ENCODE measurements at regions not wholly inside any gene's neighbourhood (a gene's known extent, or its start where the extent isn't known, plus 50 kb on each side); places are given as distances from the start of the nearest gene placed in this dataset.
"Not testable (repeated sequence)": the region's sequence is repeated elsewhere in the genome, so short reads cannot be mapped to it uniquely, and the experiment has no call there.

GRCh38 chr17:13659051-13659450, 57.3 kb upstream of the HS3ST3A1 start:
- H3K27me3 Mint-ChIP-seq: peaks cover 11 to 35% of the 10 kb centered on the region in 2 donors
- not testable (repeated sequence) for H3K4me1 Mint-ChIP-seq (ENCODE audit: low read depth in 2 of 2); H3K27ac Mint-ChIP-seq; H3K36me3 Mint-ChIP-seq (ENCODE audit: insufficient read depth); ATAC-seq (replicated peaks); H3K4me3 Mint-ChIP-seq; DNase-seq; H3K9me3 Mint-ChIP-seq

GRCh38 chr17:13665872-13666635, 64.3 kb upstream of the HS3ST3A1 start:
- Mint-ChIP-seq H3K4me3 (no peak overlapping the region), H3K36me3 (ENCODE audit: insufficient read depth) (no peaks in the 10 kb centered on the region), H3K9me3 (peaks cover 2 to 10% of the 10 kb centered on the region in 2 donors), H3K27ac (no peak overlapping the region), H3K27me3 (peaks cover 12 to 53% of the 10 kb centered on the region in 2 donors), H3K4me1 (ENCODE audit: low read depth in 2 of 2) (no peaks in the 10 kb centered on the region)
- no peak for ATAC-seq (replicated peaks)
- no peak for DNase-seq

GRCh38 chr17:13671341-13671740, 69.6 kb upstream of the HS3ST3A1 start:
- ATAC-seq (replicated peaks): no peak
- Mint-ChIP-seq H3K4me1 (ENCODE audit: low read depth in 2 of 2) (peaks cover 0 to 2% of the 10 kb centered on the region in 2 donors), H3K27ac (peak overlapping the region in 1 of 2 donors; percentile 25), H3K27me3 (peaks cover 46 to 82% of the 10 kb centered on the region in 2 donors), H3K36me3 (ENCODE audit: insufficient read depth) (no peaks in the 10 kb centered on the region), H3K4me3 (no peak overlapping the region), H3K9me3 (peaks cover 2 to 10% of the 10 kb centered on the region in 2 donors)
- DNase-seq: no peak

- Mint-ChIP-seq H3K4me1 (ENCODE audit: low read depth in 2 of 2) (peaks cover 0 to 2% of the 10 kb centered on the region in 2 donors), H3K27ac (peak overlapping the region in 1 of 2 donors; percentile 25), H3K4me3 (no peak overlapping the region), H3K9me3 (peaks cover 2 to 10% of the 10 kb centered on the region in 2 donors), H3K27me3 (peaks cover 46 to 80% of the 10 kb centered on the region in 2 donors), H3K36me3 (ENCODE audit: insufficient read depth) (no peaks in the 10 kb centered on the region)
- no peak for ATAC-seq (replicated peaks)
- DNase-seq: no peak
Observed at GRCh38 chr17:13671771-13672170, 70.0 kb upstream of the HS3ST3A1 start.

GRCh38 chr17:13678361-13678760, 76.6 kb upstream of the HS3ST3A1 start:
- H3K4me1 Mint-ChIP-seq (ENCODE audit: low read depth in 2 of 2): peaks cover 0 to 1% of the 10 kb centered on the region in 2 donors
- no peaks in the 10 kb centered on the region for H3K9me3 Mint-ChIP-seq
- no peaks in the 10 kb centered on the region for H3K36me3 Mint-ChIP-seq (ENCODE audit: insufficient read depth)
- H3K27me3 Mint-ChIP-seq: peaks cover 30 to 41% of the 10 kb centered on the region in 2 donors
- ATAC-seq (replicated peaks) (no peak), DNase-seq (no peak)
- H3K27ac Mint-ChIP-seq: no peak overlapping the region
- H3K4me3 Mint-ChIP-seq: no peak overlapping the region

GRCh38 chr17:13678841-13679240, 77.1 kb upstream of the HS3ST3A1 start:
- Mint-ChIP-seq H3K27ac (no peak overlapping the region), H3K36me3 (ENCODE audit: insufficient read depth) (no peaks in the 10 kb centered on the region), H3K27me3 (peaks cover 29 to 36% of the 10 kb centered on the region in 2 donors), H3K4me3 (no peak overlapping the region), H3K9me3 (no peaks in the 10 kb centered on the region), H3K4me1 (ENCODE audit: low read depth in 2 of 2) (peaks cover 0 to 1% of the 10 kb centered on the region in 2 donors)
- ATAC-seq (replicated peaks): no peak
- no peak for DNase-seq

- H3K36me3 Mint-ChIP-seq (ENCODE audit: insufficient read depth): no peaks in the 10 kb centered on the region
- H3K27me3 Mint-ChIP-seq: peaks cover 12% of the 10 kb centered on the region in 2 donors
- ATAC-seq (replicated peaks) (no peak), DNase-seq (no peak)
- H3K4me1 Mint-ChIP-seq (ENCODE audit: low read depth in 2 of 2): no peaks in the 10 kb centered on the region
- H3K4me3 Mint-ChIP-seq: no peak overlapping the region
- H3K27ac Mint-ChIP-seq: no peak overlapping the region
- H3K9me3 Mint-ChIP-seq: no peaks in the 10 kb centered on the region
Observed at GRCh38 chr17:13688716-13689115, 87.0 kb upstream of the HS3ST3A1 start.

GRCh38 chr17:13690806-13691205, 89.1 kb upstream of the HS3ST3A1 start:
- H3K27me3 Mint-ChIP-seq: peaks cover 12% of the 10 kb centered on the region in 2 donors
- DNase-seq (no peak), ATAC-seq (replicated peaks) (no peak)
- no peaks in the 10 kb centered on the region for H3K9me3 Mint-ChIP-seq
- H3K27ac Mint-ChIP-seq: no peak overlapping the region
- no peaks in the 10 kb centered on the region for H3K36me3 Mint-ChIP-seq (ENCODE audit: insufficient read depth)
- no peaks in the 10 kb centered on the region for H3K4me1 Mint-ChIP-seq (ENCODE audit: low read depth in 2 of 2)
- H3K4me3 Mint-ChIP-seq: no peak overlapping the region

- Mint-ChIP-seq H3K9me3 (no peaks in the 10 kb centered on the region), H3K4me3 (no peak overlapping the region), H3K36me3 (ENCODE audit: insufficient read depth) (no peaks in the 10 kb centered on the region), H3K4me1 (ENCODE audit: low read depth in 2 of 2) (no peaks in the 10 kb centered on the region), H3K27ac (no peak overlapping the region), H3K27me3 (peaks cover 31 to 38% of the 10 kb centered on the region in 2 donors)
- ATAC-seq (replicated peaks): no peak
- no peak for DNase-seq
Observed at GRCh38 chr17:13694934-13695333, 93.2 kb upstream of the HS3ST3A1 start.

GRCh38 chr17:13698832-13699231, 97.1 kb upstream of the HS3ST3A1 start:
- Mint-ChIP-seq H3K9me3 (no peaks in the 10 kb centered on the region), H3K4me3 (no peak overlapping the region), H3K27me3 (peaks cover 41 to 43% of the 10 kb centered on the region in 2 donors), H3K4me1 (ENCODE audit: low read depth in 2 of 2) (no peaks in the 10 kb centered on the region), H3K27ac (no peak overlapping the region), H3K36me3 (ENCODE audit: insufficient read depth) (no peaks in the 10 kb centered on the region)
- DNase-seq: no peak
- no peak for ATAC-seq (replicated peaks)

GRCh38 chr17:13699261-13699660, 97.5 kb upstream of the HS3ST3A1 start:
- Mint-ChIP-seq H3K27me3 (peaks cover 41 to 44% of the 10 kb centered on the region in 2 donors), H3K27ac (no peak overlapping the region), H3K4me1 (ENCODE audit: low read depth in 2 of 2) (no peaks in the 10 kb centered on the region), H3K36me3 (ENCODE audit: insufficient read depth) (no peaks in the 10 kb centered on the region), H3K4me3 (no peak overlapping the region), H3K9me3 (no peaks in the 10 kb centered on the region)
- ATAC-seq (replicated peaks): no peak
- DNase-seq: no peak

- no peaks in the 10 kb centered on the region for H3K4me1 Mint-ChIP-seq (ENCODE audit: low read depth in 2 of 2)
- no peak overlapping the region for H3K4me3 Mint-ChIP-seq
- H3K36me3 Mint-ChIP-seq (ENCODE audit: insufficient read depth): no peaks in the 10 kb centered on the region
- ATAC-seq (replicated peaks): no peak
- no peaks in the 10 kb centered on the region for H3K9me3 Mint-ChIP-seq
- H3K27me3 Mint-ChIP-seq: peaks cover 38 to 50% of the 10 kb centered on the region in 2 donors
- no peak for DNase-seq
- no peak overlapping the region for H3K27ac Mint-ChIP-seq
Observed at GRCh38 chr17:13702266-13702665, 100.5 kb upstream of the HS3ST3A1 start.

- peaks cover 27 to 31% of the 10 kb centered on the region in 2 donors for H3K27me3 Mint-ChIP-seq
- H3K36me3 Mint-ChIP-seq (ENCODE audit: insufficient read depth): no peaks in the 10 kb centered on the region
- H3K9me3 Mint-ChIP-seq: no peaks in the 10 kb centered on the region
- no peak for ATAC-seq (replicated peaks)
- no peak overlapping the region for H3K27ac Mint-ChIP-seq
- DNase-seq: no peak
- no peak overlapping the region for H3K4me3 Mint-ChIP-seq
- H3K4me1 Mint-ChIP-seq (ENCODE audit: low read depth in 2 of 2): no peaks in the 10 kb centered on the region
Observed at GRCh38 chr17:13704333-13704732, 102.6 kb upstream of the HS3ST3A1 start.

- no peaks in the 10 kb centered on the region for H3K9me3 Mint-ChIP-seq
- DNase-seq: no peak
- no peak overlapping the region for H3K4me3 Mint-ChIP-seq
- H3K36me3 Mint-ChIP-seq (ENCODE audit: insufficient read depth): no peaks in the 10 kb centered on the region
- H3K27me3 Mint-ChIP-seq: peaks cover 18 to 22% of the 10 kb centered on the region in 2 donors
- H3K4me1 Mint-ChIP-seq (ENCODE audit: low read depth in 2 of 2): no peaks in the 10 kb centered on the region
- no peak overlapping the region for H3K27ac Mint-ChIP-seq
- no peak for ATAC-seq (replicated peaks)
Observed at GRCh38 chr17:13705221-13705620, 103.5 kb upstream of the HS3ST3A1 start.
